ENCODE measurements at regions not wholly inside any gene's neighbourhood (a gene's known extent, or its start where the extent isn't known, plus 50 kb on each side); places are given as distances from the start of the nearest gene placed in this dataset.
"Not testable (repeated sequence)": the region's sequence is repeated elsewhere in the genome, so short reads cannot be mapped to it uniquely, and the experiment has no call there.

GRCh38 chr4:27123123-27123768 is 262.6 kb downstream of the STIM2 start:
- no peak for DNase-seq

- DNase-seq: no peak
Observed at GRCh38 chr4:27123769-27124124, 263.1 kb downstream of the STIM2 start.

GRCh38 chr4:27126895-27127294 is 266.3 kb downstream of the STIM2 start:
- DNase-seq: not testable (repeated sequence)

GRCh38 chr4:27128443-27128842 is 267.8 kb downstream of the STIM2 start:
- DNase-seq: no peak

GRCh38 chr4:27129871-27130366 is 269.3 kb downstream of the STIM2 start:
- DNase-seq: no peak

- DNase-seq: no peak
Observed at GRCh38 chr4:27132497-27132896, 271.9 kb downstream of the STIM2 start.

- DNase-seq: no peak
Observed at GRCh38 chr4:27140486-27140885, 279.8 kb downstream of the STIM2 start.

GRCh38 chr4:27141530-27141929 is 280.9 kb downstream of the STIM2 start:
- no peak for DNase-seq

- DNase-seq: no peak
Observed at GRCh38 chr4:27142841-27143240, 282.2 kb downstream of the STIM2 start.

GRCh38 chr4:27145597-27145996 is 285.0 kb downstream of the STIM2 start:
- no peak for DNase-seq

- no peak for DNase-seq
Observed at GRCh38 chr4:27148211-27148895, 287.7 kb downstream of the STIM2 start.

GRCh38 chr4:27149541-27150212 is 289.0 kb downstream of the STIM2 start:
- DNase-seq: no peak

- DNase-seq: no peak
Observed at GRCh38 chr4:27152703-27153102, 292.1 kb downstream of the STIM2 start.

GRCh38 chr4:27154706-27155105 is 294.1 kb downstream of the STIM2 start:
- no peak for DNase-seq

GRCh38 chr4:27161191-27161590 is 300.6 kb downstream of the STIM2 start:
- DNase-seq: no peak

GRCh38 chr4:27168783-27169182 is 308.1 kb downstream of the STIM2 start:
- DNase-seq: no peak

- no peak for DNase-seq
Observed at GRCh38 chr4:27173280-27173679, 312.6 kb downstream of the STIM2 start.

GRCh38 chr4:27176400-27176799 is 315.8 kb downstream of the STIM2 start:
- DNase-seq: no peak

- no peak for DNase-seq
Observed at GRCh38 chr4:27176881-27177280, 316.2 kb downstream of the STIM2 start.

GRCh38 chr4:27178061-27178460 is 317.4 kb downstream of the STIM2 start:
- no peak for DNase-seq

GRCh38 chr4:27181693-27182092 is 321.1 kb downstream of the STIM2 start:
- DNase-seq: no peak

- no peak for DNase-seq
Observed at GRCh38 chr4:27182211-27182610, 321.6 kb downstream of the STIM2 start.

GRCh38 chr4:27184508-27185155 is 324.0 kb downstream of the STIM2 start:
- no peak for DNase-seq

GRCh38 chr4:27186710-27187109 is 326.1 kb downstream of the STIM2 start:
- DNase-seq: no peak

Data from activated CD4-positive, alpha-beta T cell treated with anti-CD3 and anti-CD28 coated beads for 4 hours (primary cell).